ENCODE measurements at regions not wholly inside any gene's neighbourhood (a gene's known extent, or its start where the extent isn't known, plus 50 kb on each side); places are given as distances from the start of the nearest gene placed in this dataset.

GRCh38 chr5:27158775-27159174 lies 120.4 kb upstream of the CDH9 start:
- no peak for TF ChIP-seq REST (IDR thresholded peaks at IDR 0.05; ENCODE audit: insufficient replicate concordance, low read depth)
- Histone ChIP-seq H3K27me3 (ENCODE audit: insufficient read depth, poor library complexity, severe bottlenecking) (no peaks in the 10 kb centered on the region), H3K4me3 (replicated peaks; ENCODE audit: insufficient read depth, low read length) (no peak overlapping the region), H3K27ac (replicated peaks) (no peak overlapping the region)
- DNase-seq (ENCODE audit: low read depth in 1 of 2, low spot score in 1 of 2), result no peak

GRCh38 chr5:27158171-27158570 lies 119.8 kb upstream of the CDH9 start:
- TF ChIP-seq REST (IDR thresholded peaks at IDR 0.05; ENCODE audit: insufficient replicate concordance, low read depth), result no peak
- no peak for TF ChIP-seq CTCF (IDR thresholded peaks at IDR 0.05; ENCODE audit: insufficient read depth, low read length)
- TF ChIP-seq POLR2AphosphoS5 (IDR thresholded peaks at IDR 0.05; ENCODE audit: low read depth), result no peak
- TF ChIP-seq GABPA (IDR thresholded peaks at IDR 0.05; ENCODE audit: low read depth), result no peak
- TF ChIP-seq SPI1 (IDR thresholded peaks at IDR 0.05; ENCODE audit: borderline replicate concordance, low read depth), result no peak
- Histone ChIP-seq H3K27ac (replicated peaks) (no peak overlapping the region), H3K4me3 (replicated peaks; ENCODE audit: insufficient read depth, low read length) (no peak overlapping the region), H3K27me3 (ENCODE audit: insufficient read depth, poor library complexity, severe bottlenecking) (no peaks in the 10 kb centered on the region)
- DNase-seq (ENCODE audit: low read depth in 1 of 2, low spot score in 1 of 2), result no peak

GRCh38 chr5:27144456-27144855 lies 106.1 kb upstream of the CDH9 start:
- Histone ChIP-seq H3K27ac (replicated peaks) (no peak overlapping the region), H3K4me3 (replicated peaks; ENCODE audit: insufficient read depth, low read length) (no peak overlapping the region), H3K27me3 (ENCODE audit: insufficient read depth, poor library complexity, severe bottlenecking) (no peaks in the 10 kb centered on the region)
- no peak for TF ChIP-seq SPI1 (IDR thresholded peaks at IDR 0.05; ENCODE audit: borderline replicate concordance, low read depth)
- TF ChIP-seq CTCF (IDR thresholded peaks at IDR 0.05; ENCODE audit: insufficient read depth, low read length), result no peak
- no peak for TF ChIP-seq REST (IDR thresholded peaks at IDR 0.05; ENCODE audit: insufficient replicate concordance, low read depth)
- TF ChIP-seq GABPA (IDR thresholded peaks at IDR 0.05; ENCODE audit: low read depth), result no peak
- no peak for TF ChIP-seq POLR2AphosphoS5 (IDR thresholded peaks at IDR 0.05; ENCODE audit: low read depth)
- no peak for DNase-seq (ENCODE audit: low read depth in 1 of 2, low spot score in 1 of 2)

GRCh38 chr5:27140831-27141230 lies 102.4 kb upstream of the CDH9 start:
- Histone ChIP-seq H3K4me3 (replicated peaks; ENCODE audit: insufficient read depth, low read length) (no peak overlapping the region), H3K27ac (replicated peaks) (no peak overlapping the region), H3K27me3 (ENCODE audit: insufficient read depth, poor library complexity, severe bottlenecking) (no peaks in the 10 kb centered on the region)
- TF ChIP-seq POLR2AphosphoS5 (IDR thresholded peaks at IDR 0.05; ENCODE audit: low read depth) (no peak), GABPA (IDR thresholded peaks at IDR 0.05; ENCODE audit: low read depth) (no peak), SPI1 (IDR thresholded peaks at IDR 0.05; ENCODE audit: borderline replicate concordance, low read depth) (no peak), CTCF (IDR thresholded peaks at IDR 0.05; ENCODE audit: insufficient read depth, low read length) (no peak), REST (IDR thresholded peaks at IDR 0.05; ENCODE audit: insufficient replicate concordance, low read depth) (no peak)
- DNase-seq (ENCODE audit: low read depth in 1 of 2, low spot score in 1 of 2), result no peak

All from HL-60 (cell line).